PC-3 (cell line): ENCODE measurements at regions not wholly inside any gene's neighbourhood (a gene's known extent, or its start where the extent isn't known, plus 50 kb on each side); places are given as distances from the start of the nearest gene placed in this dataset.

ENCODE experiments used
- EZH2 ChIP-seq: fragments of 300-600 bp; sonication (generic); IDR thresholded peaks from one replicate; pipeline ENCODE4 v1.6.1; 2017; ENCODE audit warnings: antibody characterized with exemption, mild to moderate bottlenecking, low read length; ENCODE audit not compliant: unreplicated experiment
- EZH2phosphoT487 ChIP-seq: fragments of 300-600 bp; sonication (generic); IDR thresholded peaks from 2 replicates; pipeline ENCODE4 v1.6.1; 2018; ENCODE audit warnings: mild to moderate bottlenecking, antibody characterized with exemption, low read length, borderline replicate concordance
- TF ChIP-seq, protein P1 (sequence below): fragments of 300-600 bp; sonication (generic); conservative IDR thresholded peaks from 2 replicates; pipeline ENCODE4 v1.5.1; 2017; ENCODE audit warnings: antibody characterized with exemption, low read depth, mild to moderate bottlenecking, low read length

DNA sequence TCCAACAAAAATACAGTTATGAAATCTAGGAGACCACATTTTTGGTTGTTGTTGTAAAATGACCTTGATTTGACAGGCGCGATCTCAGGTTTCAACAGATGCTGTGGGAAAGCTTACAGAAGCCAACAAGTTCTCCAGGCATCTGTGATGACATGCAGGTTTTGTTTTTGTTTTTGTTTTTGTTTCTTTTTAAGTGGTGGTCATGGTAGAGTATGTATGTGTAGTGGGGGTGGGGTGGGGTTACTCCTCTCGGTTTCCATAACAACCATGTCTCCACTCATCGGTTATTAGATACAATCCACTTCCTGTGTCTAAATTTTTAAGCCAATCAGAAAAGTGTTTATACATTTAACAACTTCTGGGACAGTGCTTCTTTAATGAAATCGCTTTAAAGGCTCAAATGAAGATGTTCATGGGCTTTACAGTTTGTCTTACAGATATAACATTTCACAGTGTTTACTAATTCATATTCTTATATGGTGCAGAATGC lies 199.9 kb upstream of the FOXN3 start:
- TF ChIP-seq, protein P1, sequence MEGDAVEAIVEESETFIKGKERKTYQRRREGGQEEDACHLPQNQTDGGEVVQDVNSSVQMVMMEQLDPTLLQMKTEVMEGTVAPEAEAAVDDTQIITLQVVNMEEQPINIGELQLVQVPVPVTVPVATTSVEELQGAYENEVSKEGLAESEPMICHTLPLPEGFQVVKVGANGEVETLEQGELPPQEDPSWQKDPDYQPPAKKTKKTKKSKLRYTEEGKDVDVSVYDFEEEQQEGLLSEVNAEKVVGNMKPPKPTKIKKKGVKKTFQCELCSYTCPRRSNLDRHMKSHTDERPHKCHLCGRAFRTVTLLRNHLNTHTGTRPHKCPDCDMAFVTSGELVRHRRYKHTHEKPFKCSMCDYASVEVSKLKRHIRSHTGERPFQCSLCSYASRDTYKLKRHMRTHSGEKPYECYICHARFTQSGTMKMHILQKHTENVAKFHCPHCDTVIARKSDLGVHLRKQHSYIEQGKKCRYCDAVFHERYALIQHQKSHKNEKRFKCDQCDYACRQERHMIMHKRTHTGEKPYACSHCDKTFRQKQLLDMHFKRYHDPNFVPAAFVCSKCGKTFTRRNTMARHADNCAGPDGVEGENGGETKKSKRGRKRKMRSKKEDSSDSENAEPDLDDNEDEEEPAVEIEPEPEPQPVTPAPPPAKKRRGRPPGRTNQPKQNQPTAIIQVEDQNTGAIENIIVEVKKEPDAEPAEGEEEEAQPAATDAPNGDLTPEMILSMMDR: no peak
- TF ChIP-seq EZH2 (no peak), EZH2phosphoT487 (no peak)
